ENCODE measurements at regions not wholly inside any gene's neighbourhood (a gene's known extent, or its start where the extent isn't known, plus 50 kb on each side); places are given as distances from the start of the nearest gene placed in this dataset.

- intact Hi-C loops (cut with micrococcal nuclease; ENCODE audit: unreplicated experiment), result no loop called here
- no peak for TF ChIP-seq POLR2AphosphoS5 (IDR thresholded peaks at IDR 0.05; ENCODE audit: low read depth, low read length)
- no peak for TF ChIP-seq TCF7L2 (IDR thresholded peaks at IDR 0.05; ENCODE audit: low read depth, low read length)
- TF ChIP-seq SIN3A (IDR thresholded peaks at IDR 0.05; ENCODE audit: borderline replicate concordance, insufficient read depth, low read depth, low read length), result no peak
- no peak for TF ChIP-seq REST (IDR thresholded peaks at IDR 0.05; ENCODE audit: insufficient read depth in 1 of 2, low read depth in 2 of 2, low read length in 1 of 2)
- no peak for TF ChIP-seq CTCF (IDR thresholded peaks at IDR 0.05)
Observed at GRCh38 chr4:159770401-159770800, 667.5 kb downstream of the RAPGEF2 start.

GRCh38 chr4:159770969-159771368 is 668.1 kb downstream of the RAPGEF2 start:
- DNase-seq (ENCODE audit: low read depth, low spot score) (no peak), ATAC-seq (no peak)
- no peak for TF ChIP-seq REST (IDR thresholded peaks at IDR 0.05; ENCODE audit: insufficient read depth in 1 of 2, low read depth in 2 of 2, low read length in 1 of 2)
- no peak for TF ChIP-seq SIN3A (IDR thresholded peaks at IDR 0.05; ENCODE audit: borderline replicate concordance, insufficient read depth, low read depth, low read length)
- TF ChIP-seq TCF7L2 (IDR thresholded peaks at IDR 0.05; ENCODE audit: low read depth, low read length), result no peak
- TF ChIP-seq POLR2AphosphoS5 (IDR thresholded peaks at IDR 0.05; ENCODE audit: low read depth, low read length), result no peak
- no peak for TF ChIP-seq CTCF (IDR thresholded peaks at IDR 0.05)
- Histone ChIP-seq H3K9me3 (ENCODE audit: control insufficient read depth, insufficient read depth, low read depth, low read length) (no peaks in the 10 kb centered on the region), H3K36me3 (ENCODE audit: control insufficient read depth, insufficient read depth, low read length) (no peaks in the 10 kb centered on the region), H3K4me1 (ENCODE audit: control insufficient read depth, insufficient read depth, low read length) (no peaks in the 10 kb centered on the region), H3K27me3 (ENCODE audit: control insufficient read depth, insufficient read depth, low read length) (no peaks in the 10 kb centered on the region), H3K4me3 (ENCODE audit: low read depth in 2 of 2, low read length in 2 of 2) (no peak overlapping the region), H3K27ac (ENCODE audit: low read length) (no peak overlapping the region)
- intact Hi-C loops (cut with micrococcal nuclease; ENCODE audit: unreplicated experiment) (no loop called here), in situ Hi-C loops (cut with HindIII; ENCODE audit: low pct_unique_long_range_greater_than_20kb, low sequenced_read_pairs) (no loop called here)
- ChIA-PET POLR2A (no interaction called here), CTCF (no interaction called here)
- no TSS peak for BruUV-seq (replicated peaks)

More at GRCh38 chr4:159770401-159770800, 667.5 kb downstream of the RAPGEF2 start:
- ChIA-PET POLR2A (no interaction called here), CTCF (no interaction called here)
- Histone ChIP-seq H3K36me3 (ENCODE audit: control insufficient read depth, insufficient read depth, low read length) (no peaks in the 10 kb centered on the region), H3K4me1 (ENCODE audit: control insufficient read depth, insufficient read depth, low read length) (no peaks in the 10 kb centered on the region), H3K4me3 (ENCODE audit: low read depth in 2 of 2, low read length in 2 of 2) (no peak overlapping the region), H3K27me3 (ENCODE audit: control insufficient read depth, insufficient read depth, low read length) (no peaks in the 10 kb centered on the region), H3K27ac (ENCODE audit: low read length) (no peak overlapping the region), H3K9me3 (ENCODE audit: control insufficient read depth, insufficient read depth, low read depth, low read length) (no peaks in the 10 kb centered on the region)
- DNase-seq (ENCODE audit: low read depth, low spot score) (no peak), ATAC-seq (no peak)
- in situ Hi-C loops (cut with HindIII; ENCODE audit: low pct_unique_long_range_greater_than_20kb, low sequenced_read_pairs), result no loop called here
- no TSS peak for BruUV-seq (replicated peaks)

Data from Panc1 (cell line).